Peyer's patch (tissue), 4 donors: ENCODE measurements at regions not wholly inside any gene's neighbourhood (a gene's known extent, or its start where the extent isn't known, plus 50 kb on each side); places are given as distances from the start of the nearest gene placed in this dataset.

ENCODE experiments used
- POLR2A ChIP-seq, 2 donors: fragments of 450-650 bp; IDR thresholded peaks; one replicate each; pipeline ENCODE4 v1.5.1; 2017; ENCODE audit warnings: antibody characterized with exemption in 2 of 2, mild to moderate bottlenecking in 2 of 2, moderate library complexity in 2 of 2
- TF ChIP-seq, protein P1 (sequence below), 6 experiments: fragments of 450-650 bp in 4 of 6; fragments of 200-600 bp in 2 of 6; sonication (generic) in 1 of 6; IDR thresholded peaks; one replicate each; pipeline ENCODE4 v1.5.1; 2017 to 2019; ENCODE audit warnings: antibody characterized with exemption in 6 of 6, mild to moderate bottlenecking in 3 of 6, moderate library complexity in 1 of 6

GRCh38 chr1:94656967-94657366 lies 115.4 kb upstream of the F3 start:
- TF ChIP-seq, protein P1, sequence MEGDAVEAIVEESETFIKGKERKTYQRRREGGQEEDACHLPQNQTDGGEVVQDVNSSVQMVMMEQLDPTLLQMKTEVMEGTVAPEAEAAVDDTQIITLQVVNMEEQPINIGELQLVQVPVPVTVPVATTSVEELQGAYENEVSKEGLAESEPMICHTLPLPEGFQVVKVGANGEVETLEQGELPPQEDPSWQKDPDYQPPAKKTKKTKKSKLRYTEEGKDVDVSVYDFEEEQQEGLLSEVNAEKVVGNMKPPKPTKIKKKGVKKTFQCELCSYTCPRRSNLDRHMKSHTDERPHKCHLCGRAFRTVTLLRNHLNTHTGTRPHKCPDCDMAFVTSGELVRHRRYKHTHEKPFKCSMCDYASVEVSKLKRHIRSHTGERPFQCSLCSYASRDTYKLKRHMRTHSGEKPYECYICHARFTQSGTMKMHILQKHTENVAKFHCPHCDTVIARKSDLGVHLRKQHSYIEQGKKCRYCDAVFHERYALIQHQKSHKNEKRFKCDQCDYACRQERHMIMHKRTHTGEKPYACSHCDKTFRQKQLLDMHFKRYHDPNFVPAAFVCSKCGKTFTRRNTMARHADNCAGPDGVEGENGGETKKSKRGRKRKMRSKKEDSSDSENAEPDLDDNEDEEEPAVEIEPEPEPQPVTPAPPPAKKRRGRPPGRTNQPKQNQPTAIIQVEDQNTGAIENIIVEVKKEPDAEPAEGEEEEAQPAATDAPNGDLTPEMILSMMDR (IDR thresholded peaks at IDR 0.05) = no peak
- no peak for TF ChIP-seq POLR2A (IDR thresholded peaks at IDR 0.05)
